Erythroblast (primary cell): ENCODE measurements at regions not wholly inside any gene's neighbourhood (a gene's known extent, or its start where the extent isn't known, plus 50 kb on each side); places are given as distances from the start of the nearest gene placed in this dataset.

ENCODE experiments used
- GATA1 ChIP-seq: IDR thresholded peaks from 2 replicates; pipeline ENCODE4 v1.6.1; 2011; ENCODE audit warnings: low read depth, mild to moderate bottlenecking, control low read depth, low read length, moderate library complexity
- POLR2A ChIP-seq: IDR thresholded peaks from 2 replicates; pipeline ENCODE4 v1.6.1; 2011; ENCODE audit warnings: mild to moderate bottlenecking, low read length

DNA sequence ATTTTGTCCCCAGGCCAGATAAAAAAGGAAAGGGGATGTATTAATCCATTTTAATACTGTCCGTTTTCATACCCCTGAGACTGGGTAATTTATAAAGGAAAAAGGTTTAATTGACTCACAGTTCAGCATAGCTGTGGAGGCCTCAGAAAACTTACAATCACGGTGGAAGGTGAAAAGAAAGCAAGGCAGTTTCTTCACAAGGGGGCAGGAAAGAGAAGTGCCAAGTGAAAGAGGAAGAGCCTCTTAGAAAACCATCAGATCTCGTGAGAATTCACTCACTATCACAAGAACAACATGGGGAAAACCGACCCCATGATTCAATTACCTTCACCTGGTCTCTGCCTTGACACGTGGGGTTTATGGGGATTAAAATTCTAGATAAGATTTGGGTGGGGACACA lies 152.5 kb downstream of the IBTK start:
- TF ChIP-seq POLR2A (no peak), GATA1 (no peak)
